Activated CD8-positive, alpha-beta T cell treated with anti-CD3 and anti-CD28 coated beads for 36 hours (primary cell): ENCODE measurements at regions not wholly inside any gene's neighbourhood (a gene's known extent, or its start where the extent isn't known, plus 50 kb on each side); places are given as distances from the start of the nearest gene placed in this dataset.

Experiments
- ATAC-seq: fragments of 200-7000 bp; cut with Tn5 transposase; one replicate; pipeline ENCODE4 v1.10.0; 2021; ENCODE audit warnings: mild to moderate bottlenecking, moderate library complexity
- CTCF ChIA-PET: fragments of 350-600 bp; sonication (Branson Sonifier 250); formaldehyde crosslinking; loops from one replicate; lab custom pipeline; 2021; ENCODE audit warnings: antibody characterized with exemption; lab: Charles Lee
- POLR2A ChIA-PET: fragments of 350-600 bp; sonication (Branson Sonifier 250); formaldehyde crosslinking; loops from one replicate; lab custom pipeline; 2021; ENCODE audit warnings: antibody characterized with exemption; lab: Charles Lee
- DNase-seq: peaks from one replicate; pipeline ENCODE4 v3.0.0-alpha.2; 2020
- H3K27ac Mint-ChIP-seq: one replicate; pipeline ENCODE4 v1.8.0; 2021; ENCODE audit warnings: mild to moderate bottlenecking, mixed read lengths
- H3K27me3 Mint-ChIP-seq: one replicate; pipeline ENCODE4 v1.8.0; 2021; ENCODE audit warnings: mixed read lengths
- H3K36me3 Mint-ChIP-seq: one replicate; pipeline ENCODE4 v1.8.0; 2021; ENCODE audit warnings: low read depth, mixed read lengths
- H3K4me1 Mint-ChIP-seq: one replicate; pipeline ENCODE4 v1.8.0; 2021; ENCODE audit warnings: low read depth, mixed read lengths
- H3K4me3 Mint-ChIP-seq: one replicate; pipeline ENCODE4 v1.8.0; 2021; ENCODE audit warnings: mild to moderate bottlenecking, moderate library complexity, mixed read lengths
- H3K9me3 Mint-ChIP-seq: one replicate; pipeline ENCODE4 v1.8.0; 2021; ENCODE audit warnings: mixed read lengths
- intact Hi-C: fragments of 100-400 bp; cut with micrococcal nuclease; formaldehyde crosslinking; loops from one replicate; pipeline ENCODE4 v1.10.0; 2022
- TF ChIP-seq, protein P1 (sequence below): fragments of 200-600 bp; IDR thresholded peaks from one replicate; pipeline ENCODE4 v1.8.0; 2022; ENCODE audit warnings: antibody characterized with exemption, mild to moderate bottlenecking

DNA sequence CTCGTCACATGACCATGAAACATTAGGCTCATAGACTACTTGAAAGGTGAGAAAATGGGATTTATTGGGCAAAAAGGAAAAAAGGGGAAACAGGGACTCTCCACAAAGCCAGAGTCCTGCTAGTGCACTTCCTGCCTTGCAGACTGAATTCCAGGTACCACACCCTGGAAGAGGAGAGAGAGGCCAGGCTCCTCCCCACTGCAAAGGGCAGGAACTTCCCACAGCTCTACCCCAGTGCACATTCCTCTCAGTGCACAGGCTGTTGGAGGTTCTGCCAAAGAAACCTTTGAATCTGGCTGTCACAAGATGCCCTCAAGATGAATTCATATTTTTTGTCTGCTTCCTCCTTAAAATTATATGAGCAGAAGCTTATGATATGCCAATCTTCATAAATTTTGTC is 920.4 kb upstream of the GJE1 start:
- CTCF ChIA-PET, result no interaction called here

DNA sequence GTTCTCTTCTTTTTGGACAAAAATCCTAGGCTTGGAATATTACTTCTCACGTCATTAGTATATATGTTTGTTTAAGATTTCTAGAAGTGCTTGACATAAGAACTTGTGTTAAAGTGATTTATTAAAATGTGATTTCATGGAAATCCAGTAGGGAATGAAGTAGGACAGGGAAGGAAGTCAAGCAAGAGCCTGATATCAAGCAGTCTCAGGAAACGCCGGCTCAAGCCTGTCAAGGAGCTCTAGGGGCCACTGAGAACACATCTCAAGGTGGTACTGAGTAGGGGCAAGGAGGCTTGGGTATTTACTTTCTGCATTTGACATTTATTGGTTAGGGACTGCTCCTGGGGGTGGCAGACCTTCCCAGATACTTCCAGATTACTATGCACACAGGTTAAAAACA is 920.9 kb upstream of the GJE1 start:
- no peaks in the 10 kb centered on the region for H3K4me1 Mint-ChIP-seq
- CTCF ChIA-PET, result no interaction called here
- TF ChIP-seq, protein P1, sequence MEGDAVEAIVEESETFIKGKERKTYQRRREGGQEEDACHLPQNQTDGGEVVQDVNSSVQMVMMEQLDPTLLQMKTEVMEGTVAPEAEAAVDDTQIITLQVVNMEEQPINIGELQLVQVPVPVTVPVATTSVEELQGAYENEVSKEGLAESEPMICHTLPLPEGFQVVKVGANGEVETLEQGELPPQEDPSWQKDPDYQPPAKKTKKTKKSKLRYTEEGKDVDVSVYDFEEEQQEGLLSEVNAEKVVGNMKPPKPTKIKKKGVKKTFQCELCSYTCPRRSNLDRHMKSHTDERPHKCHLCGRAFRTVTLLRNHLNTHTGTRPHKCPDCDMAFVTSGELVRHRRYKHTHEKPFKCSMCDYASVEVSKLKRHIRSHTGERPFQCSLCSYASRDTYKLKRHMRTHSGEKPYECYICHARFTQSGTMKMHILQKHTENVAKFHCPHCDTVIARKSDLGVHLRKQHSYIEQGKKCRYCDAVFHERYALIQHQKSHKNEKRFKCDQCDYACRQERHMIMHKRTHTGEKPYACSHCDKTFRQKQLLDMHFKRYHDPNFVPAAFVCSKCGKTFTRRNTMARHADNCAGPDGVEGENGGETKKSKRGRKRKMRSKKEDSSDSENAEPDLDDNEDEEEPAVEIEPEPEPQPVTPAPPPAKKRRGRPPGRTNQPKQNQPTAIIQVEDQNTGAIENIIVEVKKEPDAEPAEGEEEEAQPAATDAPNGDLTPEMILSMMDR, result no peak
- intact Hi-C loops, result no loop called here
- H3K9me3 Mint-ChIP-seq, result no peaks in the 10 kb centered on the region
- no peak overlapping the region for H3K4me3 Mint-ChIP-seq
- no peak for DNase-seq
- H3K27me3 Mint-ChIP-seq, result no peaks in the 10 kb centered on the region
- ATAC-seq, result no peak
- no peaks in the 10 kb centered on the region for H3K36me3 Mint-ChIP-seq
- H3K27ac Mint-ChIP-seq, result no peak overlapping the region
- POLR2A ChIA-PET, result interaction anchor here (0.7 kb wide), 1 partner anchor 37 kb away, joined by 3 read pairs; no protein-coding TSS in a partner anchor

More for the DNA sequence above, 920.4 kb upstream of the GJE1 start:
- Mint-ChIP-seq H3K27ac (no peak overlapping the region), H3K27me3 (no peaks in the 10 kb centered on the region), H3K9me3 (no peaks in the 10 kb centered on the region), H3K4me1 (no peaks in the 10 kb centered on the region), H3K4me3 (no peak overlapping the region), H3K36me3 (no peaks in the 10 kb centered on the region)
- TF ChIP-seq, protein P1, result no peak
- ATAC-seq (no peak), DNase-seq (no peak)
- POLR2A ChIA-PET, result interaction anchor here (0.7 kb wide), 1 partner anchor 36 kb away, joined by 3 read pairs; no protein-coding TSS in a partner anchor
- intact Hi-C loops, result no loop called here

DNA sequence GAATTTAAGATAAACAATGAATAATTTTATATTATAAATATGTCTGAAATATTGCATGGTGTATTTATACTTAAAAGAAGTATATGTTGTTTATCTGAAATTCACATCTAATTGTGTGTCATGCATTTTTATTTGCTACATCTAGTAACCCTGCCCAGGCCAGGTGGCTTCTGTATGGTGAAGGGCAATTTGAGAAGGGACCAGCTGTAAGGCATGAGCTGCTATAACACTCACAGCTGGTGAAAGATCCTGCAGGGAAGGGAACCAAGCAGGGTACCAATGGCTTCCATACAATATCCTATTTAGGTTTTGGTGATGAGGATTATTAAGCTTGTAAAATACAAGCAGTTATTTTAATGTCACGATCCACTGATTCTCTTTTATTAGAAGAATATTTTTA is 921.8 kb upstream of the GJE1 start:
- Mint-ChIP-seq H3K4me1 (no peaks in the 10 kb centered on the region), H3K27ac (no peak overlapping the region), H3K9me3 (peaks cover 3% of the 10 kb centered on the region), H3K36me3 (no peaks in the 10 kb centered on the region), H3K4me3 (no peak overlapping the region), H3K27me3 (no peaks in the 10 kb centered on the region)
- TF ChIP-seq, protein P1, result no peak
- ChIA-PET CTCF (no interaction called here), POLR2A (interaction anchor here (0.5 kb wide), 1 partner anchor 346 kb away, joined by 3 read pairs; no protein-coding TSS in a partner anchor)
- DNase-seq, result no peak
- intact Hi-C loops, result no loop called here
- ATAC-seq, result no peak

DNA sequence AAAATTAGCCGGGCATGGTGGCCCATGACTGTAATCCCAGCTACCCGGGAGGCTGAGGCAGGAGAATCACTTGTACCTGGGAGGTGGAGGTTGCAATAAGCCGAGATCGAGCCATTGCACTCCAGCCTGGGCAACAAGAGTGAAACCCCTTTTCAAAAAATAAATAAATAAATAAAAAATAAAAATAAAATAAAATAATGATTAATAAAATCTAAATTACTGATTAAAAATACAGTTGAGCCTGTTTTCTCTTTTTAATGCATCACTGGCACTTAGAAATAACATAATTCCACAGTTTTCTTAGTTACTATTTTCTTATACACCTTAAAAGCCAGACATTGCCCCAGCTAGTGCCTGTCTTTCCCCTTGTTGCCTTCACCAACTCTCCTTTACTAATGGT is 922.8 kb upstream of the GJE1 start:
- Mint-ChIP-seq H3K9me3 (peaks cover 3% of the 10 kb centered on the region), H3K36me3 (no peaks in the 10 kb centered on the region), H3K27ac (no peak overlapping the region), H3K4me3 (no peak overlapping the region), H3K4me1 (no peaks in the 10 kb centered on the region), H3K27me3 (no peaks in the 10 kb centered on the region)
- ATAC-seq, result no peak
- intact Hi-C loops, result no loop called here
- DNase-seq, result no peak
- POLR2A ChIA-PET, result no interaction called here
- CTCF ChIA-PET, result no interaction called here
- TF ChIP-seq, protein P1, result no peak

DNA sequence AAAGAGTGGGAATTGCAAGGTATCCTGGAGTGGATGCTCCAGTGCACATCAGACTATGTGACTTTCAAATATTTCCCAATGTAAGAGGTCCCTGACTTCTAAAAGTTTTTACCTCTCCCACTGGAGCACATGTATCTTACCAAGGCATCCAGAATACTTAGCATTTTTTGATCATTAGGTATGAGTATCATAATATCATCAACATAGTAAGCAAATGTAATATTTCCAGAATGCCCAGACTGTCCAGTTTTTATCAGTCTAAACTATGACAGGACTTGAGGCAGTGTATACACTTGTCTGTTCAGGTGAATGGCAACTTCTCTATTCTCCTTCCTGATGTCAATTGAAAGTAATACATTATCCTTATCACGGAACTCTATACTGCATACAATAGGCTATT is 924.6 kb upstream of the GJE1 start:
- Mint-ChIP-seq H3K27me3 (no peaks in the 10 kb centered on the region), H3K4me1 (no peaks in the 10 kb centered on the region), H3K36me3 (no peaks in the 10 kb centered on the region), H3K9me3 (peaks cover 3% of the 10 kb centered on the region), H3K27ac (no peak overlapping the region), H3K4me3 (no peak overlapping the region)
- CTCF ChIA-PET, result no interaction called here
- TF ChIP-seq, protein P1, result no peak
- intact Hi-C loops, result no loop called here
- POLR2A ChIA-PET, result no interaction called here
- ATAC-seq, result no peak
- no peak for DNase-seq
